ENCODE measurements at regions not wholly inside any gene's neighbourhood (a gene's known extent, or its start where the extent isn't known, plus 50 kb on each side); places are given as distances from the start of the nearest gene placed in this dataset.

- Mint-ChIP-seq H3K9me3 (no peaks in the 10 kb centered on the region), H3K4me3 (no peak overlapping the region), H3K27ac (no peak overlapping the region), H3K27me3 (peaks cover 13% of the 10 kb centered on the region), H3K36me3 (ENCODE audit: low read depth) (no peaks in the 10 kb centered on the region), H3K4me1 (no peaks in the 10 kb centered on the region)
- no peak for DNase-seq
- CTCF ChIA-PET = no interaction called here
- POLR2A ChIA-PET = no interaction called here
These were observed 166.5 kb downstream of the LSM5 start for GRCh38 chr7:32323712-32324111.

GRCh38 chr7:32319012-32319382 is 171.2 kb downstream of the LSM5 start:
- ChIA-PET CTCF (no interaction called here), POLR2A (no interaction called here)
- Mint-ChIP-seq H3K27me3 (peaks cover 25% of the 10 kb centered on the region), H3K36me3 (ENCODE audit: low read depth) (no peaks in the 10 kb centered on the region), H3K9me3 (no peaks in the 10 kb centered on the region), H3K4me3 (no peak overlapping the region), H3K27ac (no peak overlapping the region), H3K4me1 (no peaks in the 10 kb centered on the region)
- DNase-seq = no peak

- ChIA-PET POLR2A (no interaction called here), CTCF (no interaction called here)
- peaks cover 25% of the 10 kb centered on the region for H3K27me3 Mint-ChIP-seq
- no peak for DNase-seq
- no peaks in the 10 kb centered on the region for H3K4me1 Mint-ChIP-seq
- H3K9me3 Mint-ChIP-seq = no peaks in the 10 kb centered on the region
- H3K4me3 Mint-ChIP-seq = no peak overlapping the region
- H3K27ac Mint-ChIP-seq = peak overlapping the region; percentile 54
- no peaks in the 10 kb centered on the region for H3K36me3 Mint-ChIP-seq (ENCODE audit: low read depth)
These were observed 171.7 kb downstream of the LSM5 start for GRCh38 chr7:32318300-32319011.

GRCh38 chr7:32316839-32317238 is 173.3 kb downstream of the LSM5 start:
- Mint-ChIP-seq H3K27ac (no peak overlapping the region), H3K27me3 (peaks cover 25% of the 10 kb centered on the region), H3K4me1 (no peaks in the 10 kb centered on the region), H3K9me3 (no peaks in the 10 kb centered on the region), H3K36me3 (ENCODE audit: low read depth) (no peaks in the 10 kb centered on the region), H3K4me3 (no peak overlapping the region)
- CTCF ChIA-PET = no interaction called here
- no peak for DNase-seq
- POLR2A ChIA-PET = no interaction called here

- CTCF ChIA-PET = no interaction called here
These were observed 175.4 kb downstream of the LSM5 start for GRCh38 chr7:32314761-32315160.

GRCh38 chr7:32301427-32301826 is 188.8 kb downstream of the LSM5 start:
- H3K27ac Mint-ChIP-seq = no peak overlapping the region
- DNase-seq = no peak

More at GRCh38 chr7:32314761-32315160, 175.4 kb downstream of the LSM5 start:
- H3K4me3 Mint-ChIP-seq = no peak overlapping the region
- H3K27me3 Mint-ChIP-seq = peaks cover 19% of the 10 kb centered on the region
- no peak overlapping the region for H3K27ac Mint-ChIP-seq
- DNase-seq = no peak
- no peaks in the 10 kb centered on the region for H3K36me3 Mint-ChIP-seq (ENCODE audit: low read depth)
- no peaks in the 10 kb centered on the region for H3K4me1 Mint-ChIP-seq
- H3K9me3 Mint-ChIP-seq = no peaks in the 10 kb centered on the region
- POLR2A ChIA-PET = no interaction called here

GRCh38 chr7:32299133-32299702 is 191.0 kb downstream of the LSM5 start:
- Mint-ChIP-seq H3K27ac (no peak overlapping the region), H3K4me1 (peaks cover 9% of the 10 kb centered on the region), H3K27me3 (peaks cover 47% of the 10 kb centered on the region), H3K4me3 (no peak overlapping the region), H3K9me3 (no peaks in the 10 kb centered on the region), H3K36me3 (ENCODE audit: low read depth) (no peaks in the 10 kb centered on the region)
- DNase-seq = no peak
- CTCF ChIA-PET = no interaction called here
- POLR2A ChIA-PET = no interaction called here

More at GRCh38 chr7:32301427-32301826, 188.8 kb downstream of the LSM5 start:
- H3K4me3 Mint-ChIP-seq = no peak overlapping the region
- no peaks in the 10 kb centered on the region for H3K36me3 Mint-ChIP-seq (ENCODE audit: low read depth)
- ChIA-PET CTCF (no interaction called here), POLR2A (no interaction called here)
- peaks cover 40% of the 10 kb centered on the region for H3K27me3 Mint-ChIP-seq
- H3K4me1 Mint-ChIP-seq = peaks cover 9% of the 10 kb centered on the region
- H3K9me3 Mint-ChIP-seq = no peaks in the 10 kb centered on the region

GRCh38 chr7:32298408-32299132 is 191.6 kb downstream of the LSM5 start:
- H3K4me1 Mint-ChIP-seq = peaks cover 9% of the 10 kb centered on the region
- H3K9me3 Mint-ChIP-seq = no peaks in the 10 kb centered on the region
- CTCF ChIA-PET = no interaction called here
- POLR2A ChIA-PET = no interaction called here
- H3K4me3 Mint-ChIP-seq = no peak overlapping the region
- H3K27ac Mint-ChIP-seq = no peak overlapping the region
- H3K27me3 Mint-ChIP-seq = peaks cover 47% of the 10 kb centered on the region
- no peaks in the 10 kb centered on the region for H3K36me3 Mint-ChIP-seq (ENCODE audit: low read depth)
- no peak for DNase-seq

- no peaks in the 10 kb centered on the region for H3K9me3 Mint-ChIP-seq
- H3K27ac Mint-ChIP-seq = no peak overlapping the region
- H3K4me3 Mint-ChIP-seq = no peak overlapping the region
- peaks cover 28% of the 10 kb centered on the region for H3K27me3 Mint-ChIP-seq
- ChIA-PET POLR2A (no interaction called here), CTCF (interaction anchor here (1.1 kb wide), 1 partner anchor 11 kb away, joined by 3 read pairs; no protein-coding TSS in a partner anchor)
- H3K4me1 Mint-ChIP-seq = peaks cover 1% of the 10 kb centered on the region
- DNase-seq = no peak
- H3K36me3 Mint-ChIP-seq (ENCODE audit: low read depth) = no peaks in the 10 kb centered on the region
These were observed 196.3 kb downstream of the LSM5 start for GRCh38 chr7:32293833-32294232.

- H3K4me1 Mint-ChIP-seq = no peaks in the 10 kb centered on the region
These were observed 200.3 kb downstream of the LSM5 start for GRCh38 chr7:32289651-32290414.

GRCh38 chr7:32285698-32286097 is 204.5 kb downstream of the LSM5 start:
- no peaks in the 10 kb centered on the region for H3K4me1 Mint-ChIP-seq
- H3K4me3 Mint-ChIP-seq = no peak overlapping the region
- H3K27me3 Mint-ChIP-seq = no peaks in the 10 kb centered on the region
- DNase-seq = no peak
- CTCF ChIA-PET = no interaction called here
- H3K36me3 Mint-ChIP-seq (ENCODE audit: low read depth) = no peaks in the 10 kb centered on the region
- no peaks in the 10 kb centered on the region for H3K9me3 Mint-ChIP-seq
- no peak overlapping the region for H3K27ac Mint-ChIP-seq
- POLR2A ChIA-PET = no interaction called here

More at GRCh38 chr7:32289651-32290414, 200.3 kb downstream of the LSM5 start:
- no peak overlapping the region for H3K4me3 Mint-ChIP-seq
- no peak overlapping the region for H3K27ac Mint-ChIP-seq
- H3K27me3 Mint-ChIP-seq = peaks cover 5% of the 10 kb centered on the region
- DNase-seq = no peak
- no peaks in the 10 kb centered on the region for H3K9me3 Mint-ChIP-seq
- ChIA-PET CTCF (no interaction called here), POLR2A (no interaction called here)
- no peaks in the 10 kb centered on the region for H3K36me3 Mint-ChIP-seq (ENCODE audit: low read depth)

GRCh38 chr7:32283546-32283945 is 206.6 kb downstream of the LSM5 start:
- Mint-ChIP-seq H3K4me3 (no peak overlapping the region), H3K9me3 (no peaks in the 10 kb centered on the region), H3K27ac (no peak overlapping the region), H3K27me3 (peaks cover 5% of the 10 kb centered on the region), H3K36me3 (ENCODE audit: low read depth) (no peaks in the 10 kb centered on the region), H3K4me1 (no peaks in the 10 kb centered on the region)
- no peak for DNase-seq
- ChIA-PET POLR2A (no interaction called here), CTCF (no interaction called here)

GRCh38 chr7:32279500-32279899 is 209.3 kb upstream of the PDE1C start:
- H3K4me1 Mint-ChIP-seq = peaks cover 7% of the 10 kb centered on the region

More at GRCh38 chr7:32279500-32279899, 209.3 kb upstream of the PDE1C start:
- no peaks in the 10 kb centered on the region for H3K9me3 Mint-ChIP-seq
- H3K4me3 Mint-ChIP-seq = no peak overlapping the region
- no peak overlapping the region for H3K27ac Mint-ChIP-seq
- CTCF ChIA-PET = no interaction called here
- no peak for DNase-seq
- peaks cover 12% of the 10 kb centered on the region for H3K27me3 Mint-ChIP-seq
- no peaks in the 10 kb centered on the region for H3K36me3 Mint-ChIP-seq (ENCODE audit: low read depth)
- POLR2A ChIA-PET = no interaction called here
